Rectal smooth muscle tissue (tissue), 1 donor: ENCODE measurements at regions not wholly inside any gene's neighbourhood (a gene's known extent, or its start where the extent isn't known, plus 50 kb on each side); places are given as distances from the start of the nearest gene placed in this dataset.

Source experiments
- H3K27ac ChIP-seq: one replicate; pipeline ENCODE4 v1.7.0; 2013; ENCODE audit warnings: low read depth, low read length, inconsistent platforms
- H3K27me3 ChIP-seq: one replicate; pipeline ENCODE4 v1.7.0; 2013; ENCODE audit warnings: low read length; ENCODE audit not compliant: control insufficient read depth, insufficient read depth
- H3K36me3 ChIP-seq: one replicate; pipeline ENCODE4 v1.7.0; 2013; ENCODE audit warnings: low read length; ENCODE audit not compliant: control insufficient read depth, insufficient read depth
- H3K4me1 ChIP-seq: one replicate; pipeline ENCODE4 v1.7.0; 2013; ENCODE audit warnings: low read length; ENCODE audit not compliant: control insufficient read depth, insufficient read depth
- H3K4me3 ChIP-seq: one replicate; pipeline ENCODE4 v1.7.0; 2013; ENCODE audit warnings: low read length
- H3K9ac ChIP-seq: one replicate; pipeline ENCODE4 v1.7.0; 2013; ENCODE audit warnings: low read length

GRCh38 chr7:15874774-15875173 is 188.3 kb upstream of the MEOX2 start:
- Histone ChIP-seq H3K36me3 (no peaks in the 10 kb centered on the region), H3K4me3 (no peak overlapping the region), H3K27ac (no peak overlapping the region), H3K27me3 (no peaks in the 10 kb centered on the region), H3K4me1 (no peaks in the 10 kb centered on the region), H3K9ac (no peak overlapping the region)

GRCh38 chr7:15870347-15870746 is 183.9 kb upstream of the MEOX2 start:
- Histone ChIP-seq H3K36me3 (no peaks in the 10 kb centered on the region), H3K27ac (no peak overlapping the region), H3K4me3 (no peak overlapping the region), H3K9ac (no peak overlapping the region), H3K27me3 (no peaks in the 10 kb centered on the region), H3K4me1 (no peaks in the 10 kb centered on the region)

GRCh38 chr7:15867441-15867840 is 181.0 kb upstream of the MEOX2 start:
- Histone ChIP-seq H3K27ac (no peak overlapping the region), H3K4me1 (peaks cover 1% of the 10 kb centered on the region), H3K9ac (no peak overlapping the region), H3K36me3 (no peaks in the 10 kb centered on the region), H3K4me3 (no peak overlapping the region), H3K27me3 (no peaks in the 10 kb centered on the region)

GRCh38 chr7:15866753-15867152 is 180.3 kb upstream of the MEOX2 start:
- Histone ChIP-seq H3K36me3 (no peaks in the 10 kb centered on the region), H3K4me3 (no peak overlapping the region), H3K9ac (no peak overlapping the region), H3K27ac (no peak overlapping the region), H3K4me1 (peaks cover 3% of the 10 kb centered on the region), H3K27me3 (no peaks in the 10 kb centered on the region)

GRCh38 chr7:15864626-15864991 is 178.1 kb upstream of the MEOX2 start:
- peaks cover 3% of the 10 kb centered on the region for H3K4me1 ChIP-seq
- no peak overlapping the region for H3K27ac ChIP-seq
- no peak overlapping the region for H3K4me3 ChIP-seq
- no peaks in the 10 kb centered on the region for H3K36me3 ChIP-seq
- H3K27me3 ChIP-seq, result no peaks in the 10 kb centered on the region
- no peak overlapping the region for H3K9ac ChIP-seq

- Histone ChIP-seq H3K27ac (no peak overlapping the region), H3K4me1 (peaks cover 3% of the 10 kb centered on the region), H3K9ac (no peak overlapping the region), H3K36me3 (no peaks in the 10 kb centered on the region), H3K27me3 (no peaks in the 10 kb centered on the region), H3K4me3 (no peak overlapping the region)
Observed at GRCh38 chr7:15863951-15864625, 177.6 kb upstream of the MEOX2 start.

- H3K27ac ChIP-seq, result no peak overlapping the region
- H3K36me3 ChIP-seq, result no peaks in the 10 kb centered on the region
Observed at GRCh38 chr7:15862781-15863165, 176.3 kb upstream of the MEOX2 start.

GRCh38 chr7:15862016-15862780 is 175.7 kb upstream of the MEOX2 start:
- peaks cover 3% of the 10 kb centered on the region for H3K4me1 ChIP-seq
- H3K36me3 ChIP-seq, result no peaks in the 10 kb centered on the region
- no peak overlapping the region for H3K9ac ChIP-seq
- no peak overlapping the region for H3K4me3 ChIP-seq
- no peaks in the 10 kb centered on the region for H3K27me3 ChIP-seq
- H3K27ac ChIP-seq, result no peak overlapping the region

More at GRCh38 chr7:15862781-15863165, 176.3 kb upstream of the MEOX2 start:
- Histone ChIP-seq H3K27me3 (no peaks in the 10 kb centered on the region), H3K4me3 (no peak overlapping the region), H3K9ac (no peak overlapping the region), H3K4me1 (peaks cover 3% of the 10 kb centered on the region)

GRCh38 chr7:15860264-15860949 is 173.9 kb upstream of the MEOX2 start:
- H3K9ac ChIP-seq, result no peak overlapping the region
- no peak overlapping the region for H3K27ac ChIP-seq
- H3K27me3 ChIP-seq, result no peaks in the 10 kb centered on the region
- H3K4me3 ChIP-seq, result no peak overlapping the region
- H3K4me1 ChIP-seq, result peaks cover 3% of the 10 kb centered on the region
- no peaks in the 10 kb centered on the region for H3K36me3 ChIP-seq

GRCh38 chr7:15857026-15857425 is 170.5 kb upstream of the MEOX2 start:
- no peaks in the 10 kb centered on the region for H3K27me3 ChIP-seq
- H3K27ac ChIP-seq, result no peak overlapping the region
- H3K9ac ChIP-seq, result no peak overlapping the region
- H3K4me1 ChIP-seq, result no peaks in the 10 kb centered on the region
- no peak overlapping the region for H3K4me3 ChIP-seq
- no peaks in the 10 kb centered on the region for H3K36me3 ChIP-seq

- Histone ChIP-seq H3K36me3 (no peaks in the 10 kb centered on the region), H3K4me1 (no peaks in the 10 kb centered on the region), H3K9ac (no peak overlapping the region), H3K4me3 (no peak overlapping the region), H3K27me3 (no peaks in the 10 kb centered on the region), H3K27ac (no peak overlapping the region)
Observed at GRCh38 chr7:15856311-15856710, 169.8 kb upstream of the MEOX2 start.

- no peaks in the 10 kb centered on the region for H3K4me1 ChIP-seq
- no peak overlapping the region for H3K27ac ChIP-seq
- H3K27me3 ChIP-seq, result no peaks in the 10 kb centered on the region
- H3K4me3 ChIP-seq, result no peak overlapping the region
- H3K9ac ChIP-seq, result no peak overlapping the region
- H3K36me3 ChIP-seq, result no peaks in the 10 kb centered on the region
Observed at GRCh38 chr7:15855525-15856109, 169.1 kb upstream of the MEOX2 start.
